A673 (cell line): ENCODE measurements at regions not wholly inside any gene's neighbourhood (a gene's known extent, or its start where the extent isn't known, plus 50 kb on each side); places are given as distances from the start of the nearest gene placed in this dataset.

Experiments
- BruUV-seq: library from RNA; stranded (reverse); fragments of 400-500 nt; replicated peaks from 2 replicates; lab custom pipeline; 2021; lab: Mats Ljungman, UMichigan
- CTCF ChIA-PET: fragments of 300-600 bp; sonication (Branson Sonifier 250); formaldehyde crosslinking; loops from one replicate; lab custom pipeline; 2022; ENCODE audit warnings: antibody characterized with exemption; lab: Charles Lee
- POLR2A ChIA-PET: fragments of 300-600 bp; sonication (Branson Sonifier 250); formaldehyde crosslinking; loops from one replicate; lab custom pipeline; 2022; ENCODE audit warnings: antibody characterized with exemption; ENCODE audit not compliant: low non-redundant PET; lab: Charles Lee
- DNase-seq: peaks from one replicate; pipeline ENCODE4 v3.0.0-alpha.2; 2015; ENCODE audit warnings: low spot score
- H3K27ac ChIP-seq: fragments of 200-600 bp; sonication (generic); 2 replicates; pipeline ENCODE4 v1.5.1; 2016; ENCODE audit warnings: mixed run types, low read depth, mild to moderate bottlenecking, mixed read lengths, antibody characterized with exemption, low read length; ENCODE audit not compliant: poor library complexity, severe bottlenecking
- H3K27me3 ChIP-seq: fragments of 200-600 bp; sonication (generic); replicated peaks from 2 replicates; pipeline ENCODE4 v1.6.1; 2017; ENCODE audit warnings: mixed run types, low read depth, mild to moderate bottlenecking, mixed read lengths, antibody characterized with exemption, low read length; ENCODE audit not compliant: insufficient read depth, poor library complexity
- H3K36me3 ChIP-seq: fragments of 200-600 bp; sonication (generic); 2 replicates; pipeline ENCODE4 v1.6.1; 2016; ENCODE audit warnings: mixed run types, mild to moderate bottlenecking, mixed read lengths, antibody characterized with exemption, low read length; ENCODE audit not compliant: insufficient read depth, poor library complexity, severe bottlenecking
- H3K4me1 ChIP-seq: fragments of 200-600 bp; sonication (generic); 2 replicates; pipeline ENCODE4 v1.6.1; 2017; ENCODE audit warnings: mixed run types, mild to moderate bottlenecking, mixed read lengths, antibody characterized with exemption, low read length; ENCODE audit not compliant: insufficient read depth, poor library complexity, severe bottlenecking
- H3K4me3 ChIP-seq: fragments of 200-600 bp; sonication (generic); 2 replicates; pipeline ENCODE4 v1.5.1; 2016; ENCODE audit warnings: low read depth, mixed run types, mild to moderate bottlenecking, mixed read lengths, low read length; ENCODE audit not compliant: poor library complexity, severe bottlenecking
- H3K9me3 ChIP-seq: fragments of 200-600 bp; sonication (generic); 2 replicates; pipeline ENCODE4 v1.6.1; 2016; ENCODE audit warnings: mixed run types, low read depth, mild to moderate bottlenecking, mixed read lengths, antibody characterized with exemption, low read length; ENCODE audit not compliant: poor library complexity, severe bottlenecking
- CTCF ChIP-seq: fragments of 300-800, 200-600 bp; sonication (generic); conservative IDR thresholded peaks from 2 replicates; pipeline ENCODE4 v1.5.1; 2017; ENCODE audit warnings: low read depth, mild to moderate bottlenecking, antibody characterized with exemption, low read length, moderate library complexity, mixed read lengths
- EZH2 ChIP-seq: fragments of 200-600 bp; sonication (generic); IDR thresholded peaks from 2 replicates; pipeline ENCODE4 v1.6.1; 2017; ENCODE audit warnings: borderline replicate concordance, low read depth, mild to moderate bottlenecking, mixed read lengths, antibody characterized with exemption, low read length; ENCODE audit not compliant: poor library complexity, severe bottlenecking
- intact Hi-C: fragments of 100-400 bp; cut with micrococcal nuclease; formaldehyde crosslinking; loops from one replicate; pipeline ENCODE4 v1.10.0; 2022; ENCODE audit not compliant: unreplicated experiment

- POLR2A ChIA-PET, result no interaction called here
- Histone ChIP-seq H3K9me3 (no peaks in the 10 kb centered on the region), H3K36me3 (no peaks in the 10 kb centered on the region), H3K27me3 (no peaks in the 10 kb centered on the region), H3K4me3 (no peak overlapping the region), H3K27ac (no peak overlapping the region), H3K4me1 (no peaks in the 10 kb centered on the region)
- DNase-seq, result no peak
- intact Hi-C loops, result no loop called here
- TF ChIP-seq CTCF (no peak), EZH2 (no peak)
- CTCF ChIA-PET, result no interaction called here
- BruUV-seq, result no TSS peak
Observed at GRCh38 chr4:30094887-30095286, 625.3 kb upstream of the PCDH7 start.

DNA sequence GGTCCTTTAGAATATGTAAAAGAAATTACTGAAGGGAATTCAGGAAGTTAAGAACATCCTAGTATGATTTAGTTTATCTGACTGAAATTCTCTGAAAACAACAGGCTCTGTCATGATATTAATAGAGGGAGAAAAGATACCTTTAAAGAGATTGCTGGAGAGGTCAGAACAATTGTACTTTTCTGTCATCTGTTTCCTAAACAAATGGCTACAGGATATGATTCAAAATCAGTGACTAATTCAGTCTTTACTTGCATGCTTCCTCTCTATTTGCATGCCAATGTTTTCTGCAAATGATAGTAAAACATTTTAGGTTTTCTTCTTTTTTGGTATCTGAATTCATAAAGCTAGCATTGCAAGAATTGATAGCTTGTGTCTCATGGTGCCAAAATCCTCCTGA lies 616.7 kb upstream of the PCDH7 start:
- POLR2A ChIA-PET, result no interaction called here
- CTCF ChIA-PET, result no interaction called here
- no TSS peak for BruUV-seq
- Histone ChIP-seq H3K27ac (no peak overlapping the region), H3K4me3 (no peak overlapping the region), H3K4me1 (peaks cover 5% of the 10 kb centered on the region), H3K36me3 (no peaks in the 10 kb centered on the region), H3K9me3 (peaks cover 4% of the 10 kb centered on the region), H3K27me3 (no peaks in the 10 kb centered on the region)
- TF ChIP-seq EZH2 (no peak), CTCF (no peak)
- DNase-seq, result peak; percentile 47
- intact Hi-C loops, result no loop called here

- no peaks in the 10 kb centered on the region for H3K36me3 ChIP-seq
- no peaks in the 10 kb centered on the region for H3K27me3 ChIP-seq
- TF ChIP-seq EZH2 (no peak), CTCF (no peak)
- POLR2A ChIA-PET, result no interaction called here
- H3K9me3 ChIP-seq, result no peaks in the 10 kb centered on the region
- no peak overlapping the region for H3K27ac ChIP-seq
- H3K4me3 ChIP-seq, result no peak overlapping the region
- intact Hi-C loops, result no loop called here
- BruUV-seq, result no TSS peak
- no peak for DNase-seq
- H3K4me1 ChIP-seq, result no peaks in the 10 kb centered on the region
- CTCF ChIA-PET, result no interaction called here
Observed at GRCh38 chr4:30116401-30116800, 603.8 kb upstream of the PCDH7 start.
